Adrenal gland (tissue), 9 donors: ENCODE measurements at regions not wholly inside any gene's neighbourhood (a gene's known extent, or its start where the extent isn't known, plus 50 kb on each side); places are given as distances from the start of the nearest gene placed in this dataset.

Experiments
- DNase-seq, 7 donors: peaks; one replicate each; pipeline ENCODE4 v3.0.0-alpha.2; 2019 to 2020
- H3K27ac ChIP-seq, 5 donors: fragments of 200-600 bp; sonication (generic) in 4 of 5; 1 replicate in 3 of 5; 2 replicates in 2 of 5; pipeline versions ENCODE4 v1.5.1 to v1.8.0; 2016 to 2020; ENCODE audit warnings: mild to moderate bottlenecking in 1 of 5
- H3K27me3 ChIP-seq: fragments of 200-600 bp; 2 replicates; pipeline ENCODE4 v1.8.0; 2021
- H3K36me3 ChIP-seq, 2 donors: fragments of 200-600 bp; replicated peaks in 1 of 2; 1 replicate in 1 of 2; 2 replicates in 1 of 2; pipeline versions ENCODE4 v1.5.1 to v1.8.0; 2018 to 2022
- H3K4me1 ChIP-seq, 2 donors: fragments of 200-600 bp; replicated peaks in 1 of 2; 1 replicate in 1 of 2; 2 replicates in 1 of 2; pipeline versions ENCODE4 v1.5.1 to v1.8.0; 2018 to 2021
- H3K4me3 ChIP-seq, 4 donors: fragments of 200-600 bp; sonication (generic) in 3 of 4; one replicate each; pipeline ENCODE4 v1.5.1; 2016 to 2018
- H3K9me3 ChIP-seq, 3 donors: fragments of 200-600 bp; sonication (generic) in 1 of 3; replicated peaks in 1 of 3; 1 replicate in 2 of 3; 2 replicates in 1 of 3; pipeline versions ENCODE4 v1.5.1 to v1.8.0; 2016 to 2021
- POLR2A ChIP-seq, 2 donors: fragments of 450-650 bp; IDR thresholded peaks; one replicate each; pipeline ENCODE4 v1.6.1; 2017; ENCODE audit warnings: antibody characterized with exemption in 2 of 2, mild to moderate bottlenecking in 2 of 2, moderate library complexity in 1 of 2
- WGBS, 4 donors: extraction: QIAGEN DNeasy Blood & Tissue Kit in 2 of 4; methylation state at CpG; one replicate each; pipeline versions ENCODE4 v1.1.5 to v1.1.7; 2013 to 2017; 5-methylcytosine and 5-hydroxymethylcytosine counted together
- intact Hi-C, 2 donors: fragments of 100-400 bp; cut with DNase I; formaldehyde crosslinking; loops; one replicate each; pipeline versions ENCODE4 v1.14.1 to v1.15.0; 2022 to 2023
- TF ChIP-seq, protein P1 (sequence below), 6 experiments: fragments of 450-650 bp in 4 of 6; fragments of 200-600 bp in 2 of 6; sonication (generic) in 1 of 6; IDR thresholded peaks; 1 replicate in 5 of 6; 2 replicates in 1 of 6; pipeline versions ENCODE4 v1.5.1 to v1.8.0; 2016 to 2021; ENCODE audit warnings: antibody characterized with exemption in 6 of 6, mild to moderate bottlenecking in 2 of 6, moderate library complexity in 1 of 6
- donor health status: healthy with polysubstance abuse.
- donor health status: Bipolar disorder and iron deficiency.
- donor health status: DM: yes; HTN: yes; CAD: no.
- donor health status: DM: no; HTN: no; CAD: no.
- donor health status: DM: no; HTN: no; CAD: no.

GRCh38 chr16:74080311-74080710 lies 216.3 kb upstream of the PSMD7 start:
- no peak for DNase-seq
- TF ChIP-seq POLR2A (IDR thresholded peaks at IDR 0.05) = no peak
- H3K4me1 ChIP-seq = no peaks in the 10 kb centered on the region
- H3K36me3 ChIP-seq = no peaks in the 10 kb centered on the region
- H3K27ac ChIP-seq = no peak overlapping the region
- no peak overlapping the region for H3K4me3 ChIP-seq
- H3K9me3 ChIP-seq = no peaks in the 10 kb centered on the region
- intact Hi-C loops = no loop called here
- 71 to 83% (median 74%) methylated on average over 8 of the region's 8 CpGs for WGBS, 4 donors
- no peaks in the 10 kb centered on the region for H3K27me3 ChIP-seq

DNA sequence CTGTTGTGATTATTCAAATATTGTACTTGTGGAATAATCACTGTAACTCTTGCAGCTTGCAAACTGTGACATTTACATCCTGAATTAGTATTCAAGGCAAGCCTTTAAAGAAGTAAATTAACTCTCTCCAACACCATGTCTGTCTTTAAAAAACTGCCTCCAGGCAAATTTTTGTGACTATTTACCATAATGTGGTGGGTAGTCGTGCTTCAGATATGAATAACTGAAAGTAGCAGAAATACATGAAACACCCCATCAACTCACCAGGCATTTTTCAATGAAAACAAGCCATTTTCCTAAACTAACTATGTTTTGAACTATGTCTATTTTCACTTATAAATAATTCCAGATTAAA lies 217.4 kb upstream of the PSMD7 start:
- intact Hi-C loops = no loop called here
- H3K4me1 ChIP-seq = no peaks in the 10 kb centered on the region
- DNase-seq = no peak
- H3K27me3 ChIP-seq = no peaks in the 10 kb centered on the region
- no peaks in the 10 kb centered on the region for H3K9me3 ChIP-seq
- no peaks in the 10 kb centered on the region for H3K36me3 ChIP-seq
- H3K4me3 ChIP-seq = no peak overlapping the region
- TF ChIP-seq, protein P1, sequence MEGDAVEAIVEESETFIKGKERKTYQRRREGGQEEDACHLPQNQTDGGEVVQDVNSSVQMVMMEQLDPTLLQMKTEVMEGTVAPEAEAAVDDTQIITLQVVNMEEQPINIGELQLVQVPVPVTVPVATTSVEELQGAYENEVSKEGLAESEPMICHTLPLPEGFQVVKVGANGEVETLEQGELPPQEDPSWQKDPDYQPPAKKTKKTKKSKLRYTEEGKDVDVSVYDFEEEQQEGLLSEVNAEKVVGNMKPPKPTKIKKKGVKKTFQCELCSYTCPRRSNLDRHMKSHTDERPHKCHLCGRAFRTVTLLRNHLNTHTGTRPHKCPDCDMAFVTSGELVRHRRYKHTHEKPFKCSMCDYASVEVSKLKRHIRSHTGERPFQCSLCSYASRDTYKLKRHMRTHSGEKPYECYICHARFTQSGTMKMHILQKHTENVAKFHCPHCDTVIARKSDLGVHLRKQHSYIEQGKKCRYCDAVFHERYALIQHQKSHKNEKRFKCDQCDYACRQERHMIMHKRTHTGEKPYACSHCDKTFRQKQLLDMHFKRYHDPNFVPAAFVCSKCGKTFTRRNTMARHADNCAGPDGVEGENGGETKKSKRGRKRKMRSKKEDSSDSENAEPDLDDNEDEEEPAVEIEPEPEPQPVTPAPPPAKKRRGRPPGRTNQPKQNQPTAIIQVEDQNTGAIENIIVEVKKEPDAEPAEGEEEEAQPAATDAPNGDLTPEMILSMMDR (IDR thresholded peaks at IDR 0.05) = no peak
- no peak for TF ChIP-seq POLR2A (IDR thresholded peaks at IDR 0.05)
- no peak overlapping the region for H3K27ac ChIP-seq
- WGBS, 4 donors = 63 to 85% (median 76%) methylated on average over 1 of the region's 1 CpG

DNA sequence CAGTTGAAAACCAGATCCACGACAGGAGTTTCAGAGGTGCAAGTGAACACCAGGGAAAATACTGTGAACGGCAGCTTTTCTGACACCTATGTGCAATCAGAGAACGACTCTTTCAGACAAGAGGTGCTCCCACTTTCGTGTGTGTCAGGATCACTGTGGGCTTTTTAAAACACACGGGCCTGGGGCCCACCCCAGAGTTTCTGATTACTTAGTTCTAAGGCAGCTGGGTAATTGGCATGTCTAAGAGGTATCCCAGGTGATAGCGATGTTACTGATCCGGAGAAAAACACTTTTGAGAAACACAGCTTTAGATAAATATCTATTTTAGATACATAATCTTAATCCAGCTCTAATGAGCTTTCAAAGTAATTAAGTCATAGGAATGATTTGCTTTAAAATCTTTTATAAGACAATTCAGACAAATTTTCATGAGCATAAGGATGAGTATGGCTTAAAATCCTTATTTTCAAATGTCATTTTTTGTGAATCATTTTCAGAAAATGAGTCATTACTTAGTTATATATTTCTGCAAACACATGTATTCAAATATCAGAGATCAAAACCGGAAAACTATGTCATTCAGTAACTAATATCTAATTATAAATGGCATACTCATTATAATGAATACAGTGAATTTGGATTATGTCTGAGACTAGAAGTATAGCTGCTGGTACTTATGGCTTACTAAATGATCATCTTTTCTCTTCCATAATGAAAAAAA lies 217.9 kb upstream of the PSMD7 start:
- Histone ChIP-seq H3K4me3 (no peak overlapping the region), H3K36me3 (no peaks in the 10 kb centered on the region), H3K27ac (no peak overlapping the region), H3K4me1 (no peaks in the 10 kb centered on the region), H3K9me3 (no peaks in the 10 kb centered on the region), H3K27me3 (no peaks in the 10 kb centered on the region)
- intact Hi-C loops = no loop called here
- DNase-seq = no peak
- TF ChIP-seq, protein P1 (IDR thresholded peaks at IDR 0.05) = no peak
- TF ChIP-seq POLR2A (IDR thresholded peaks at IDR 0.05) = no peak
- WGBS, 4 donors = 73 to 79% (median 76%) methylated on average over 8 of the region's 8 CpGs

DNA sequence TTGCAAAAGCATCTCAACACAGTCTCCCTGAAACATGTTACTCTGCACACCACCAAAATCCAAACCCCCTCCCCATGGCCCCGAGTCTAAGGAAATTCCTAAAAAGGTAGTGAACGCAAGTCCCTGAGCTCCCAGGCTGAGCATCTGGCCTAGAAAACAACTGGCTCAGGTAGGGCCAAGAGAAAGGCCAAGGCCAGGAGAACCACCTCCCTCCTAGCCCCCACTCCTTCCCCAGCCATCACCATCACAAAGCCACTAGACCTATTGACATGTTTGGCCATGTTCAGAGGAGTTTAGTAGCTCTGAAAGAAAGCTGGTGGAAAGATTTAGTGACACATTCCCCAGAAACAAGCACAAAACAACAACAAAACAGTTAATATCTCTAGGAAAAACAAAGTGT lies 220.0 kb upstream of the PSMD7 start:
- intact Hi-C loops = no loop called here
- Histone ChIP-seq H3K9me3 (no peaks in the 10 kb centered on the region), H3K27ac (no peak overlapping the region), H3K27me3 (no peaks in the 10 kb centered on the region), H3K4me1 (no peaks in the 10 kb centered on the region), H3K4me3 (no peak overlapping the region), H3K36me3 (no peaks in the 10 kb centered on the region)
- no peak for DNase-seq
- 83 to 95% (median 91%) methylated on average over 2 of the region's 2 CpGs for WGBS, 4 donors
- TF ChIP-seq POLR2A (IDR thresholded peaks at IDR 0.05) = no peak
- TF ChIP-seq, protein P1 (IDR thresholded peaks at IDR 0.05) = no peak

GRCh38 chr16:74075393-74075792 lies 221.2 kb upstream of the PSMD7 start:
- no peak overlapping the region for H3K4me3 ChIP-seq
- 81 to 90% (median 84%) methylated on average over 4 of the region's 4 CpGs for WGBS, 4 donors

More at GRCh38 chr16:74075393-74075792, 221.2 kb upstream of the PSMD7 start:
- DNase-seq = no peak
- Histone ChIP-seq H3K27ac (no peak overlapping the region), H3K4me1 (no peaks in the 10 kb centered on the region), H3K36me3 (no peaks in the 10 kb centered on the region), H3K9me3 (no peaks in the 10 kb centered on the region), H3K27me3 (no peaks in the 10 kb centered on the region)
- TF ChIP-seq, protein P1 (IDR thresholded peaks at IDR 0.05) = no peak
- no peak for TF ChIP-seq POLR2A (IDR thresholded peaks at IDR 0.05)
- intact Hi-C loops = no loop called here
